ENCODE measurements at regions not wholly inside any gene's neighbourhood (a gene's known extent, or its start where the extent isn't known, plus 50 kb on each side); places are given as distances from the start of the nearest gene placed in this dataset.

DNA sequence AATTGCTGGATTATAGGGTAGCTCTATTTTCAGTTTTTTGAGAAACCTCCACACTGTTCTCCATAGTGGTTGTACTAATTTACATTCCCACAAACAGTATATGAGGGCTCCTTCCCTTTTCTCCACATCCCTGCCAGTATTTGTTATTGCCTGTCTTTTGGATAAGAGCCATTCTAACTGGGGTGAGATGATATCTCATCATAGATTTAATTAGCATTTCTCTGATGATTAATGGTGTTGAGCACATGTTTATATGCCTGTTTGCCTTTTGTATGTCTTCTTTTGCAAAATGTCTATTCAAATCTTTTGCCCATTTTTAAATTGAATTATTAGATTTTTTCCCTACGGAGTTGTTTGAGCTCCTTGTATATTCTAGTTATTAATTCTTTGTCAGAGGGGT, 385.3 kb downstream of the CCER1 start:
- no peak for DNase-seq
- 93 to 98% methylated on average over 1 of the region's 1 CpG for WGBS, 2 donors
- Histone ChIP-seq H3K4me3 (replicated peaks in 1 of 3) (no peak overlapping the region), H3K36me3 (no peaks in the 10 kb centered on the region), H3K4me1 (no peaks in the 10 kb centered on the region), H3K27ac (no peak overlapping the region), H3K9me3 (no peaks in the 10 kb centered on the region), H3K27me3 (no peaks in the 10 kb centered on the region)
- TF ChIP-seq POLR2A (IDR thresholded peaks at IDR 0.05) (no peak), CTCF (IDR thresholded peaks at IDR 0.05) (no peak)
- intact Hi-C loops (cut with DNase I): no loop called here

- Histone ChIP-seq H3K27me3 (no peaks in the 10 kb centered on the region), H3K27ac (no peak overlapping the region), H3K9me3 (no peaks in the 10 kb centered on the region), H3K4me3 (replicated peaks in 1 of 3) (no peak overlapping the region), H3K36me3 (no peaks in the 10 kb centered on the region), H3K4me1 (no peaks in the 10 kb centered on the region)
- intact Hi-C loops (cut with DNase I): no loop called here
- TF ChIP-seq POLR2A (IDR thresholded peaks at IDR 0.05): no peak
- no peak for TF ChIP-seq CTCF (IDR thresholded peaks at IDR 0.05)
- DNase-seq: no peak
Measured at GRCh38 chr12:90562671-90563070, 392.3 kb downstream of the CCER1 start.

- H3K27ac ChIP-seq: no peak overlapping the region
- WGBS, 2 donors: 91 to 97% methylated on average over 1 of the region's 1 CpG
- no peaks in the 10 kb centered on the region for H3K27me3 ChIP-seq
- H3K36me3 ChIP-seq: no peaks in the 10 kb centered on the region
- DNase-seq: no peak
- H3K4me3 ChIP-seq (replicated peaks in 1 of 3): no peak overlapping the region
- H3K9me3 ChIP-seq: no peaks in the 10 kb centered on the region
- TF ChIP-seq POLR2A (IDR thresholded peaks at IDR 0.05) (no peak), CTCF (IDR thresholded peaks at IDR 0.05) (no peak)
- no peaks in the 10 kb centered on the region for H3K4me1 ChIP-seq
- intact Hi-C loops (cut with DNase I): no loop called here
Measured at GRCh38 chr12:90548595-90548994, 406.4 kb downstream of the CCER1 start.

DNA sequence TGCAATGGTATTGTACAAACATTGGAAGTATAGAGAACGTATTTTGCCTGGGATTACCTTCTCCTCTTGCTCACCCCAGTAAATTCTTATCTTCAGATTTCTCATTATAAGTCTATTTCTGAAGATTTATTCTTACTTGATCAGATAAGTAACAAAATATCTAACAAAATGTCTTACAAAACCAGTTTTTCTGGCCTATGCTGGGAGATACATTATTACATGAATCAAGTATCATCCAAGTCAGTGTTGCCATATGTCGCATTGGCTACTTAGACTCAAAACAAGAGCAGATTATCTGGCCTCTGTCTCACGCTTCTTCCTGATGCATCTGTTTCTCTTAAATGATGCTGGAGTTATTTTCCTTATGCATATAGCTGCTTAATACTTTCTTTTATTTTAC, 408.5 kb downstream of the CCER1 start:
- 87 to 88% methylated on average over 3 of the region's 3 CpGs for WGBS, 2 donors
- Histone ChIP-seq H3K36me3 (no peaks in the 10 kb centered on the region), H3K4me1 (no peaks in the 10 kb centered on the region), H3K9me3 (no peaks in the 10 kb centered on the region), H3K27me3 (no peaks in the 10 kb centered on the region), H3K27ac (no peak overlapping the region), H3K4me3 (replicated peaks in 1 of 3) (no peak overlapping the region)
- TF ChIP-seq CTCF (IDR thresholded peaks at IDR 0.05) (no peak), POLR2A (IDR thresholded peaks at IDR 0.05) (no peak)
- no peak for DNase-seq
- intact Hi-C loops (cut with DNase I): no loop called here

- Histone ChIP-seq H3K4me3 (replicated peaks in 1 of 3) (no peak overlapping the region), H3K9me3 (no peaks in the 10 kb centered on the region), H3K27me3 (no peaks in the 10 kb centered on the region), H3K27ac (no peak overlapping the region), H3K4me1 (no peaks in the 10 kb centered on the region), H3K36me3 (no peaks in the 10 kb centered on the region)
- WGBS, 2 donors: 81 to 88% methylated on average over 4 of the region's 4 CpGs
- no peak for DNase-seq
- intact Hi-C loops (cut with DNase I): no loop called here
- TF ChIP-seq POLR2A (IDR thresholded peaks at IDR 0.05) (no peak), CTCF (IDR thresholded peaks at IDR 0.05) (no peak)
Measured at GRCh38 chr12:90543841-90544240, 411.1 kb downstream of the CCER1 start.

Data from thyroid gland (tissue), 4 donors.